ENCODE measurements at regions not wholly inside any gene's neighbourhood (a gene's known extent, or its start where the extent isn't known, plus 50 kb on each side); places are given as distances from the start of the nearest gene placed in this dataset.

DNA sequence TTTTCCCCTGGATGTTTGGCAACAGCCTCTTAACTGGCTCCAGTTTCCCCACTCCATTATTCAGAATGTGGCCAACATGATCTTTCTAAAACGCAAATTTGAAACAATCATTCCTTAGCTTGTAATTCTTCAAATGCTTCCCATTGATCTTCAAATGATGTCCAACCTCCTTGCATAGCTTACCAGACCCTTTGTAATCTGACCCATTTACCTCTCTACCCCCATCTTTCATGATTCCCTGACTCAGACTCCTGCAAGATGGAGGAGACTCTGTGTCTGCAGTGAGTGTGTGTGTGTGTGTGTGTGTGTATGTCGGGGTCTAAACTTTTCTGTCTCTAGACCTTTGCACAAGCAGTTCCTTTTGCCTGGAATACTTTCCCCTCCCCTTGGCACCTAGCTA, 515.7 kb upstream of the PROK2 start:
- POLR2A ChIA-PET: no interaction called here
- H3K4me1 Mint-ChIP-seq (ENCODE audit: insufficient read depth, unreplicated experiment): peaks cover 15% of the 10 kb centered on the region
- H3K27me3 Mint-ChIP-seq (ENCODE audit: insufficient read depth, unreplicated experiment): no peaks in the 10 kb centered on the region
- TF ChIP-seq, protein P1, sequence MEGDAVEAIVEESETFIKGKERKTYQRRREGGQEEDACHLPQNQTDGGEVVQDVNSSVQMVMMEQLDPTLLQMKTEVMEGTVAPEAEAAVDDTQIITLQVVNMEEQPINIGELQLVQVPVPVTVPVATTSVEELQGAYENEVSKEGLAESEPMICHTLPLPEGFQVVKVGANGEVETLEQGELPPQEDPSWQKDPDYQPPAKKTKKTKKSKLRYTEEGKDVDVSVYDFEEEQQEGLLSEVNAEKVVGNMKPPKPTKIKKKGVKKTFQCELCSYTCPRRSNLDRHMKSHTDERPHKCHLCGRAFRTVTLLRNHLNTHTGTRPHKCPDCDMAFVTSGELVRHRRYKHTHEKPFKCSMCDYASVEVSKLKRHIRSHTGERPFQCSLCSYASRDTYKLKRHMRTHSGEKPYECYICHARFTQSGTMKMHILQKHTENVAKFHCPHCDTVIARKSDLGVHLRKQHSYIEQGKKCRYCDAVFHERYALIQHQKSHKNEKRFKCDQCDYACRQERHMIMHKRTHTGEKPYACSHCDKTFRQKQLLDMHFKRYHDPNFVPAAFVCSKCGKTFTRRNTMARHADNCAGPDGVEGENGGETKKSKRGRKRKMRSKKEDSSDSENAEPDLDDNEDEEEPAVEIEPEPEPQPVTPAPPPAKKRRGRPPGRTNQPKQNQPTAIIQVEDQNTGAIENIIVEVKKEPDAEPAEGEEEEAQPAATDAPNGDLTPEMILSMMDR (IDR thresholded peaks at IDR 0.05; ENCODE audit: unreplicated experiment): no peak
- H3K9me3 Mint-ChIP-seq (ENCODE audit: unreplicated experiment): no peaks in the 10 kb centered on the region
- no peak for DNase-seq (ENCODE audit: unreplicated experiment)
- no peak overlapping the region for H3K27ac Mint-ChIP-seq (ENCODE audit: low read depth, unreplicated experiment)
- H3K36me3 Mint-ChIP-seq (ENCODE audit: insufficient read depth, unreplicated experiment): no peaks in the 10 kb centered on the region
- CTCF ChIA-PET: interaction anchor here (0.6 to 0.8 kb wide), 3 partner anchors 119 to 518 kb away, joined by 3 to 4 read pairs (median 3); no protein-coding TSS in a partner anchor
- intact Hi-C loops (cut with micrococcal nuclease): no loop called here
- BruUV-seq (replicated peaks): no TSS peak
- H3K4me3 Mint-ChIP-seq (ENCODE audit: unreplicated experiment): no peak overlapping the region

- intact Hi-C loops (cut with micrococcal nuclease): no loop called here
- ChIA-PET CTCF (no interaction called here), POLR2A (interaction anchor here (0.6 kb wide), 1 partner anchor 157 kb away, joined by 3 read pairs; no protein-coding TSS in a partner anchor)
- BruUV-seq (replicated peaks): no TSS peak
- TF ChIP-seq, protein P1 (IDR thresholded peaks at IDR 0.05; ENCODE audit: unreplicated experiment): no peak
- no peaks in the 10 kb centered on the region for H3K9me3 Mint-ChIP-seq (ENCODE audit: unreplicated experiment)
- H3K27ac Mint-ChIP-seq (ENCODE audit: low read depth, unreplicated experiment): peak overlapping the region; percentile 39
- H3K4me3 Mint-ChIP-seq (ENCODE audit: unreplicated experiment): no peak overlapping the region
- H3K27me3 Mint-ChIP-seq (ENCODE audit: insufficient read depth, unreplicated experiment): no peaks in the 10 kb centered on the region
- peak; percentile 66 for DNase-seq (ENCODE audit: unreplicated experiment)
- no peaks in the 10 kb centered on the region for H3K36me3 Mint-ChIP-seq (ENCODE audit: insufficient read depth, unreplicated experiment)
- peaks cover 15% of the 10 kb centered on the region for H3K4me1 Mint-ChIP-seq (ENCODE audit: insufficient read depth, unreplicated experiment)
Observed at GRCh38 chr3:72299823-72300222, 514.9 kb upstream of the PROK2 start.

DNA sequence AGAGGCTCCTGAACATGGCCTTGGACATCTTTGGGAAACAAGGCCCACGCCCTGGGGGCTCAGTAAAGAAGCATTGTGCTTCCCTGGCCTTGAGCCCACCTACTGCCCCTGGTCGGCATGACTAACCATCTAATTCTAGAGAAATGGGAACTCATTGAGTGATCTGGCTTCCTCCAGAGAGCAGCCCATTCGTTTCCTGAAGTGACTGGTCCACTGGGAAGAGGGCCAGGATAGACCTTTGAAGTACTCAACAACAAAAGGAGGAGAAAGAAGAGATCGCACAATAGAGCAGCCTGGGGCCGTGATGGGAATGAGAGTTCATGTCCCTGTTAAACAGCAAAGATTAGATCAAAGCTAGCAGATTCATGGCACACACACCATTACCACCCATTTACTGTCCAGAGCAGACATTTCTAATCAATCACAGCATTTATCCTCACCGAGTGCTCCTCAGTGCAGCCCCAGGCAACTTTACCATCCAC, 514.4 kb upstream of the PROK2 start:
- ChIA-PET POLR2A (interaction anchor here (0.6 to 1.0 kb wide), 2 partner anchors 157 to 326 kb away, joined by 3 to 4 read pairs; no protein-coding TSS in a partner anchor), CTCF (no interaction called here)
- Mint-ChIP-seq H3K27me3 (ENCODE audit: insufficient read depth, unreplicated experiment) (no peaks in the 10 kb centered on the region), H3K4me3 (ENCODE audit: unreplicated experiment) (no peak overlapping the region), H3K4me1 (ENCODE audit: insufficient read depth, unreplicated experiment) (peaks cover 15% of the 10 kb centered on the region), H3K27ac (ENCODE audit: low read depth, unreplicated experiment) (peak overlapping the region; percentile 39), H3K36me3 (ENCODE audit: insufficient read depth, unreplicated experiment) (no peaks in the 10 kb centered on the region), H3K9me3 (ENCODE audit: unreplicated experiment) (no peaks in the 10 kb centered on the region)
- intact Hi-C loops (cut with micrococcal nuclease): no loop called here
- TF ChIP-seq, protein P1 (IDR thresholded peaks at IDR 0.05; ENCODE audit: unreplicated experiment): no peak
- peak; percentile 61 for DNase-seq (ENCODE audit: unreplicated experiment)
- no TSS peak for BruUV-seq (replicated peaks)

DNA sequence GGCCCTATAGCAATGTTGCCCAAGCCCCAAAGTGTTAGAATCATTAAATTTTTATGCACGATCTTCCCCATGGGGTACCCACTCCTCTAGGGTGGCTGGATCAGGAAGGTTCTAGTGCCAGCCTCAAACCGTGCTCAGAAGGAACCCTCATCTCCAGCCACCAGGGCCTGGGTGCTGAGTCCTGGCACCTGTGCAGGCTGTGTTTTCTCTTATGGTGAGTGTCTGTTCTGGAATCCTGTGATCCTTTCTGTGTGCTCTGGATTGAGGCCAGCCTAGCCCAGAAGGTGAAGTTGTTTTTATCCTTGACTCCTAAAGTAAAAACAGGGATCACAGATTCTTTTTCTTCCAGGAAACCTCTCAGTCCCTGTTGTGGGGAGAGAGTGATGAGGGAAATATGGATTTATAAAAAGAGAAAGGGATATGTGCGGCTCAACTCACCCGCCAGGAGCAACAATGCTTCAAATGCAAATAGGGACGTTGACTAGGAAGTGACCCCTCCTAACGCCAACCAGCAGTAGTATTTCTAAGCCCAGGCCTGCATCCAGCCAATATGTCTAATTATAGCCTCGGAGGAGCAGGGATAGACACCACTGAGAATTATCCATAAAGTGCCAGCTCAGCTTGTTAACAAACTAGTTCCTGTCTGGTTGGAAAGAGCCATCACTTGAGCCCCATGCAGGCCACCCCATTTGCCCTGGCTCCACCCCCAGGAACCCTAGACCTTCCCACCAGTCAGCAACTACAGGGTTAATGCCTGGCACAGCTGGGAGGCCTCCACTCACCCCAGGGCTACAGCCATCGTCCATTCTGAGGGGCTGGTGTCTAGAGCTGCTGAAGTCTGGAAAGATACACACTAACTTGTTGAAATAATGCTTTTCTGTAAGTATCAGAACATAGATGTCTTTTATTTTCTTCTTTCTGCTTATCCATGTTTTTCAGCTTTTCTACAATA, 513.5 kb upstream of the PROK2 start:
- BruUV-seq (replicated peaks): no TSS peak
- ChIA-PET POLR2A (interaction anchor here (1.0 kb wide), 1 partner anchor 327 kb away, joined by 4 read pairs; no protein-coding TSS in a partner anchor), CTCF (interaction anchor here (0.5 kb wide), 1 partner anchor 792 kb away, joined by 4 read pairs; no protein-coding TSS in a partner anchor)
- H3K4me3 Mint-ChIP-seq (ENCODE audit: unreplicated experiment): no peak overlapping the region
- no peak overlapping the region for H3K27ac Mint-ChIP-seq (ENCODE audit: low read depth, unreplicated experiment)
- DNase-seq (ENCODE audit: unreplicated experiment): no peak
- no peaks in the 10 kb centered on the region for H3K36me3 Mint-ChIP-seq (ENCODE audit: insufficient read depth, unreplicated experiment)
- peaks cover 15% of the 10 kb centered on the region for H3K4me1 Mint-ChIP-seq (ENCODE audit: insufficient read depth, unreplicated experiment)
- TF ChIP-seq, protein P1 (IDR thresholded peaks at IDR 0.05; ENCODE audit: unreplicated experiment): no peak
- H3K27me3 Mint-ChIP-seq (ENCODE audit: insufficient read depth, unreplicated experiment): no peaks in the 10 kb centered on the region
- intact Hi-C loops (cut with micrococcal nuclease): no loop called here
- H3K9me3 Mint-ChIP-seq (ENCODE audit: unreplicated experiment): no peaks in the 10 kb centered on the region

All from MCF 10A (cell line).